Activated naive CD4-positive, alpha-beta T cell treated with Interleukin-2 at 50 U/mL for 16 hours (primary cell): ENCODE measurements at regions not wholly inside any gene's neighbourhood (a gene's known extent, or its start where the extent isn't known, plus 50 kb on each side); places are given as distances from the start of the nearest gene placed in this dataset.

Source experiments
- DNase-seq: peaks from one replicate; pipeline ENCODE4 v3.0.0-alpha.2; 2020

DNA sequence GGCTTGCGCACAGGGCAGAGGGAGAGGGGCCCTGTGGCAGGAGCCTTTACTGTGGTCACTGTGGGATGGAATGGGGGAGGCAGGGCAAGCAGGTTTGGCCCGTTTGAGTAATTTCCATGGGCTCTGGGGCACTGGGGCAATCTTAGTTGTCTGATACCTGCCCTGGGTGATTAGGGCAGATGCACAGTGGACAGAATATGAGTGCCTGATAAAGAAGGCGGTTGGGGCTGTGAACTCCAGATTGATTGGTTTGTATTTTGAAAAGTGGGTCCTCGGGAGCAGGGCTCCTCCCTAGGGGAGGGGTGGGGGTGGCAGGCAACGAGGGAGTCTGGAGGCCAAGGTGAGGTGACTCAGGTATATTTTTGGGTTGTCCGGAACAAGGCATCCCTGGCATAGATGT, 247.5 kb downstream of the NSG2 start:
- no peak for DNase-seq

DNA sequence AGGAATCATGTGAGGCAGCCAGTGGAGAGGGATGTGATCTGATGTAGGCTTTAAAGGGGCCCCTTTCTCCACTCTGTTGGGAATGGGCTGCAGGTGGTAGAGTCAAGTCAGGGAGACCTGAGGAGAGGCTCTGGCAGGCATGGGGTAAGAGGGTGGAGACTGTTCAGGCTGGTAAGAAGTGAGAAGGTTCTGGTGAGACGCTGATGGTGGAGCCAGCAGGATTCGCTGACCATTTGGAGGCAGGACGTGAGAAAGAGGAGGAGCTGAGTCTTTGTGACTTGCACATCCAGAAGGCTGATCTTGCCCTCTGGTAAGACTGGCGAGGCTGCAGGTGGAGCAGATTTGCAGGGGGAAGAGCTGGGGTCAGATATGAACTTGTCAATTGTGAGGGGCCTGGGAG, 248.0 kb downstream of the NSG2 start:
- no peak for DNase-seq

DNA sequence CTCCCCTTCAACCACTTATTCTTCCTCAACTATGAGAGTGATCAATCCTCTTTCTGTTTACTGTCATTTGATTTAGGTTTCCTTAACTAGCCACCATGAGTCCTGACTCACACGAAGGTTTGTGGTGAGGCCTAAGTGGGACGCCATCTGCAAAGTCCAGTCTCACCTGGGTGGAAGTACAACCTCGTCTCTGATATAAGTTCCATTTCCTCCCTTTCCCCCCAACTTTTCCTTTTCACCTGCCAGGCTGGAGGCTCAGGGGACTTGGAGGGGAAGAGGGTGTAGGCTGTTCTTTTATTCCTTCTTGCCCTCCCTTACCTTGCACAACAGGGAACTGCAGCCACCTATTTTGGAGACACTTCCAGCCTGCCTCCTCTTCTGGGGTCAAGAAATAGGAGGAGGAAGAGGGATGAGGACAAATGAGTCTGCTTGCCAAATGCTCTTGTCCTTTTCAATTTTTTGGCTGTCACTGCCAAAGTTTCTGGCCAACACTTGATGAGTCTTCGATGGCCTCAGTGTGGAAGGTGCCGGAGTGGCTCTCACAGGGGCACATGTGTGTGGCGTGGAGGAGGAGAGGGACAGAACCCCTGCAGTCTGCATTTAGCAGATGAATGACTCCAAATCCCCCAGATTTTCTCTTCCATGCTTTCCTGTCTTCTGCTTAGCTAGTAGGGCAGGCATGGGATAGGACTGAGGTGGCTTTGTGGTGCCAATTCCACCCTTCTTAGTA, 249.6 kb downstream of the NSG2 start:
- no peak for DNase-seq

DNA sequence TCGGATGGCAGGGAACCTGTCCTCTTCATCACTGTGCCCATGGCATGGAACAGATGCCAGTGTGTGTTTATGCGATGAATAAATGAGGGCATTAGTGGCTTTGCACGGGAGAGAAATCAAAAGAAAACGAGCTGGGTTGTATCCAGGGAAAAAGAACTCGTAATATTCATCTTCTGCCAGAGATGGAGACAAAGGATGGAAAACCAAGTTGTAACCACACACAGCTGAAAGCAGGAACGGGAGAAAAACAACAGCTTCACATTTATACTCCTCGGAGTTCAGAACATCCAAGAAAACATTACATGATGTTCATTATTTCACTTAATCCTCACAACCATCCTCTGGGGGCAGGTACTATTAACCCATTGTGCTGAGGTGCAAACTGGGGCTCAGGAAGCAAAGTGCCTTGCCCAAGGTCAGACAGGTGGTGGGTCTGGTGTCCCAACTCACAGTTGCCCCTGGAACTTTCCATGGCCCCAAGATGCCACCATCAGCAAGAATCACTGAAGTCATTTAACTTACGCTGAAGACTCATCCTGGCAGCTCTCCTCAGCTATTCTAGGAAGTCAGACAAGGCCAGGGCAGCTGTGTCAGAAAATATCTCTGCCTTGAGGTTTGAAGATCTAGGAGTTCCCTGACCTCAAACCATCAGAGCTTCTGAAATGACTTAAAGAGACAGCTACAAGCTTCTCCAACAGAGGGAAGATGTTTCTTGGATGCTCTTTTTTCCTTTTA, 250.4 kb downstream of the NSG2 start:
- DNase-seq = no peak

DNA sequence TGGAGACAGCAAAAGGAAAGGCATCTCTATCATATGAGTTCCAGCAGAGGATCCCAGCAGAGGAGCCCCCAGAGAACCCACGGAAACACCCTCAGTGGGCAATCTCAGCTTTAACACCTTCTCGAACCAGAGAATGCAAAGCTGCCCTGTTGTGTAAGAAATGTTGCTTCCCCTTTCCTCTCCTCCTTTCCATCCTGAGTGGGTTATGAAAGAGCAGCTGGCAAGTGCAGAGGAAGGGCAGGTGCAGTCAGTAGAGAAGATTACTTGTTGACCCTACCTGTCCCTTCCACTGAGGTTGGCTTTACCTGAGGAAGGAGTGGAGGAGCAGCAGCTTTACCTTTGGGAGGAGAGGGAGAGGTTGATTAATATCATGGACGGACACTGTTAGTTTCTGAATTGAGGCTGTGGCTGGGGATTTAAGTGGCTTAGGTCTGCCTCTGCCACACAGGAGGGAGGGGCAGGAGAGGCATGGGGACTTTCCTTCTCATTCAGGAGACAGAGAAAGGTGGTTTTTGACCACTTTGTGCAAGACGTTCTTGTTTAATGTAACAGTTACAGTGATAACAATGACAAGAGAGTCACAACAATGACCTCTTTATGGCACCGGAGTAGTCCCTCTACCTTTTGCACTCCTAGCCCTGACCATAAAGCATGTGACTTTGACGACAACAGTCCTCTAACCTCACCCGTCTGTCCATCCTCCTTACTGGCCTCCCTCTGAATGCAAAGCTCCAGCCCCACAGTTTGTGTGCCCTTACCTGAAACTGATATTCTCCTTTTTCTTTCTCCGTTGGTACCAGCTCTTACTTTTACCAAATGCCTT, 254.8 kb downstream of the NSG2 start:
- no peak for DNase-seq

DNA sequence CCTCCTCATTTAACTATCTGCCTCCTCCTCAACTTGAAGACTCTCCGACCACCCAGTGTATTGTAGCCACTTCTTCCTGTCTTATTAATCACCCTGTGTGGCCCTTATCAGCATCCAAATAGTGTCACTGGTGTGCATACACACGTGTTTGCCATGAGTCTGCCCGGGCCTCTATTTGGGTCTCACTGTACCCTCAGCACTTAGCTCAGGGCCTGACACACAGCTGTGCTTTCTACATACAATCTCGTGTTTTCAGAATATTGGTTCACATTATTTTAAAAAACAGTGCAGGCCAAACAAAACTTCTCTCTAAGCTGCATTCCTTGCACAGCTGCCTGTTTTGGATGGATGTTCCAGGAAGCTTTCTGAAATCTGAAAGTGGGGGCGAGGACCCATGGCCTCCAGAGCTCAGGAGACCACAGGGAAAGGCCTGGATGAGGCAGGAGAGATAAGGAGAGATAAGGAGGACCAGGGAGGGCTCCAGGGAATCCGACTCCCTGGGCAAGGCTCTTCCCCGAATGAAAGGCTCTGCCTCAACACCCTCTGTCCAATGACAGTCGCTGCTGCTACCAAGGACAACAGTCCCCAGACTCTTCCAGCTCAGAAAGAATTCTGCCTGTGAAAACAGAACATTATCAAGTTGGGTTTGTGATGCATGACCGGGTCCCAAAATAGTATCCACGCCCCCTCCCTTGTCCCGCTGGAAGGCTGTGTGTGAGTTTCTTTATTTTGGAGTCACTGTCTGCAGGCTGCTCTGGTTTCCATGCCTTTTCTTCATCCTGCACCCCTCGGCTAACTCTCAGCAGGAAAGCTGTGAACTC, 255.6 kb downstream of the NSG2 start:
- DNase-seq = no peak

GRCh38 chr5:174301848-174302625, 256.5 kb downstream of the NSG2 start:
- DNase-seq = no peak

DNA sequence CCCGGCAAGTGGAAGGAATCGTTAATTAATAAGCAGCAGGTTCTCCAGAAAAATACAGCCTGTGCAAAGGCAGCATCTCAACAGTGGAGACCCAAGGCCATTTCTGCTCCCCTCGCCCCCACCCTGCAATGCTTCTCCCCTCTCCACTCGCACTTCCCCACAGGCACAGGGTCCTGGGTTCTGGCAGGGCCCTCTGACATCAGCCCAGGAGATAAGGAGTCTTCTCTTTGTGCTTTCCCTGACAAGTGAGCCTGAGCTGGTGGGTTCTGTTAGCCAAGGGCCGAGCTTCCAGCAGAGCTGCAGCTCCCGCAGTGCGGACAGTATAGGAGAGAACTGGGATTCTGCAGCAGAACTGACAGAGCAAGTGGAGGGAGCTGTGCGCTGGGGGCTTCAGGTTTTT, 257.5 kb downstream of the NSG2 start:
- DNase-seq = no peak

GRCh38 chr5:174303437-174304045, 258.0 kb downstream of the NSG2 start:
- no peak for DNase-seq

DNA sequence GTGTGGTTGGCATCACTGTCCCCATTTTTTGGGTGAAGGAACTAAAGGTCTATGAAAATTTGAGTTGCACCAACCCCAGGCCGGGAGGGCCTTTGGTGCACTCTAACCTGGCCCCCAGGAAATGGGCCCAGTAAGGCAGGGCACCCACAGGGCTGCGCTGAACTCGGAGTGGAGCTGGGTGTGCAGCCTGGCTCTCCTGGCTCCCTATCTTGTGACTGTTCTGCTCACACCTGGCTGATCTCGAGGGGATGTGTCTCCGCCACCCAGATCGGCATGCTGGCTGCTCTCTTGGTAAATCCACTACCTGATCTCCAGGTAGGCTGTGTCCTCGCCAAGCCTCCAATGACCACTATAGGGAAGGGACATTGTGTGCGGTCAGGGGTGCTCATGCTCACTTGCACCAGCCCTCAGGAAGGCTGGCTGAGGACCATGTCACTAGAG, 259.8 kb downstream of the NSG2 start:
- DNase-seq = no peak

GRCh38 chr5:174306345-174307030, 261.0 kb downstream of the NSG2 start:
- DNase-seq = no peak

GRCh38 chr5:174307031-174307408, 261.5 kb downstream of the NSG2 start:
- DNase-seq = no peak

DNA sequence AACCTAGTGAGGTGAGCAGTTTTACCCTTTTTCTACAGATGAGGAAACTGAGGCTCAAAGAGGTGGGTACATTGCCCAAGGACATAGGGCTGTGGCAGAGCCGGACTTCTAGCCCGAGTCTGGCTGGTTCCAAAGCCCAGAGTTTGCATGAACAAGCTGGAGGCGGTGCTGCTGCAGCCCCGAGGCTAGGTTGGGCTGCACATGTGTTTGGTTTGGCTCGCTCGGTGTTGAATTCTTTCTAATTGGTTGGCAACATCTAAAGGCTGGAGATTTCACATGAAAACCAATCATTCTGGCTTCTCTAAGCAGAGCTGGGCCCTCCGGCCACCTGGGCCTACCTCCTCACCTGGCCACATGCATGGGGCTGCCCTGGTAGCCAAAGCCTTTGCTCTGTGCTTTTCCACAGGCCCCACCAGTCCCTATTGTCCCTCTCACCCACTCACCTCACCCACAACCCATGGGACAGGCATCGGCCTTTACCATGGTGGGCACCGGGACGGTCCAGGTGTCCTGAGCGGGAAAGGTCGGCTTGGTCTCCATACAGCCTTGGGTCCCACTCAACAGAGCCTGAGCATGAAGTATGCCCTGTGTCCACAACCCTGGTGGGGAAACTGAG, 262.3 kb downstream of the NSG2 start:
- DNase-seq = no peak

- no peak for DNase-seq
Measured at GRCh38 chr5:174309131-174309795, 263.8 kb downstream of the NSG2 start.

DNA sequence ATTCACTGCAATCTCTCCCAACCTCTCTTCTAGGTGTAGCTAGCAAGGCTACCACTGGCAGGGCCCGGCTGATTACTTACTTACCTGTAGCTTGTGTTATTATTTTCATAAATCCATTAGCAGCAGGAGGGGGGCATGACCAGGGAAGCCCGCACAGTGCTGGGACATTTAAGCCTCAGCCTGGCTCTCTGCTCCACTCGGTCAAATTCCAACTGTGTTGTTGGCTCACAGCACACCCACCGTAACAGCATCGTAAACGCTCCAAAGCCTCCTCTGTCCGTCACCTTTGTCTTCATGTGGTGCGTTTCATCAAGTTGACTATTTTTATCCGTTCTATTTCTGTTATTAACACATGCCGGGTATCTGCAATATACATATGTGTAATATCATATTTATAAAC, 264.7 kb downstream of the NSG2 start:
- no peak for DNase-seq

GRCh38 chr5:174310706-174311105, 265.2 kb downstream of the NSG2 start:
- DNase-seq = no peak

DNA sequence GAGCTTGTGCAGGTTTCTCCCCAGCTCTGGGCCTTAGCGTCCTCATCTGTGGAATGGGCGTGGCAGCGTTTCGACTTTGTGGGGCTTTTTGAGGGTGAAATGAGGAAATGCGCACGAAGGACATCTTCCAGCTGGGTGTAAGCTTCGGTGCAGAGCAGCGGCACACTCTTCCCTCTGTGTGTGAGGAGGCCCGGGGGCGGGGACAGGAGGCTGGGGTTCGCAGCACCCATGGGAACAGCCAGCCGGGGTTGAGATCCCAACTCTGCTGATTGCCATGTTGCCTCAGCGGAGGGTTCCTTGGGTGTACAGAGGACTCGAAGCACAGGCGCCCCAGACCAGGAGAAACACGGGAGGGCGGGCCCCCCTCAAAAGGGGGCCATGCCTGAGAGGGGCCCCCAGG, 265.6 kb downstream of the NSG2 start:
- no peak for DNase-seq

GRCh38 chr5:174311531-174312269, 266.2 kb downstream of the NSG2 start:
- DNase-seq = peak; percentile 53

GRCh38 chr5:174312270-174312617, 266.7 kb downstream of the NSG2 start:
- DNase-seq = no peak
